Cardiac muscle cell (in vitro differentiated cells and primary cell): ENCODE measurements at regions not wholly inside any gene's neighbourhood (a gene's known extent, or its start where the extent isn't known, plus 50 kb on each side); places are given as distances from the start of the nearest gene placed in this dataset.

Experiments
- DNase-seq, 2 donors: peaks; one replicate each; pipeline versions ENCODE4 v3.0.0 to v3.0.0-alpha.2; 2010 to 2017; ENCODE audit warnings: low read depth in 1 of 2, low spot score in 1 of 2
- H3K27ac ChIP-seq: fragments of 200-600 bp; sonication (generic); 2 replicates; pipeline ENCODE4 v1.5.1; 2016
- H3K27me3 ChIP-seq: fragments of 200-600 bp; sonication (generic); 2 replicates; pipeline ENCODE4 v1.6.0; 2016; ENCODE audit warnings: control low read depth
- H3K36me3 ChIP-seq: fragments of 200-600 bp; sonication (generic); 2 replicates; pipeline ENCODE4 v1.5.1; 2016; ENCODE audit warnings: control low read depth
- H3K4me1 ChIP-seq: fragments of 200-600 bp; sonication (generic); 2 replicates; pipeline ENCODE4 v1.8.1; 2017; ENCODE audit warnings: low read depth, mild to moderate bottlenecking, mixed run types
- H3K4me3 ChIP-seq: fragments of 200-600 bp; sonication (generic); 2 replicates; pipeline ENCODE4 v1.5.1; 2016; ENCODE audit warnings: mild to moderate bottlenecking
- H3K9me3 ChIP-seq: fragments of 200-600 bp; sonication (generic); 2 replicates; pipeline ENCODE4 v1.5.1; 2017; ENCODE audit warnings: low read depth, mild to moderate bottlenecking, control low read depth
- CTCF ChIP-seq: IDR thresholded peaks from 2 replicates; pipeline ENCODE4 v1.5.1; 2012; ENCODE audit warnings: low read depth, mild to moderate bottlenecking, low read length

- no peak for TF ChIP-seq CTCF
- Histone ChIP-seq H3K9me3 (no peaks in the 10 kb centered on the region), H3K4me3 (no peak overlapping the region), H3K27ac (no peak overlapping the region), H3K36me3 (no peaks in the 10 kb centered on the region), H3K27me3 (no peaks in the 10 kb centered on the region), H3K4me1 (no peaks in the 10 kb centered on the region)
- no peak for DNase-seq
These were observed 251.1 kb upstream of the HTR2C start for GRCh38 chrX:114332766-114333165.

- Histone ChIP-seq H3K4me1 (no peaks in the 10 kb centered on the region), H3K36me3 (no peaks in the 10 kb centered on the region), H3K27me3 (no peaks in the 10 kb centered on the region), H3K4me3 (no peak overlapping the region), H3K9me3 (no peaks in the 10 kb centered on the region), H3K27ac (no peak overlapping the region)
- DNase-seq, result no peak
- no peak for TF ChIP-seq CTCF
These were observed 249.4 kb upstream of the HTR2C start for GRCh38 chrX:114334473-114334982.

- H3K4me3 ChIP-seq, result no peak overlapping the region
- no peaks in the 10 kb centered on the region for H3K27me3 ChIP-seq
- no peaks in the 10 kb centered on the region for H3K9me3 ChIP-seq
These were observed 245.0 kb upstream of the HTR2C start for GRCh38 chrX:114338870-114339269.

GRCh38 chrX:114344756-114345349, 239.0 kb upstream of the HTR2C start:
- Histone ChIP-seq H3K27me3 (no peaks in the 10 kb centered on the region), H3K9me3 (no peaks in the 10 kb centered on the region), H3K27ac (no peak overlapping the region), H3K4me3 (no peak overlapping the region), H3K36me3 (no peaks in the 10 kb centered on the region), H3K4me1 (no peaks in the 10 kb centered on the region)
- DNase-seq, result peak; percentile 60 to 61
- peak; percentile 69 for TF ChIP-seq CTCF

More at GRCh38 chrX:114338870-114339269, 245.0 kb upstream of the HTR2C start:
- Histone ChIP-seq H3K4me1 (no peaks in the 10 kb centered on the region), H3K27ac (no peak overlapping the region), H3K36me3 (no peaks in the 10 kb centered on the region)
- TF ChIP-seq CTCF, result no peak
- no peak for DNase-seq

- no peaks in the 10 kb centered on the region for H3K27me3 ChIP-seq
- H3K9me3 ChIP-seq, result no peaks in the 10 kb centered on the region
- no peak for TF ChIP-seq CTCF
- H3K36me3 ChIP-seq, result no peaks in the 10 kb centered on the region
- no peak for DNase-seq
- H3K27ac ChIP-seq, result no peak overlapping the region
- H3K4me1 ChIP-seq, result no peaks in the 10 kb centered on the region
- H3K4me3 ChIP-seq, result no peak overlapping the region
These were observed 222.7 kb upstream of the HTR2C start for GRCh38 chrX:114361076-114361725.
